ENCODE measurements at regions not wholly inside any gene's neighbourhood (a gene's known extent, or its start where the extent isn't known, plus 50 kb on each side); places are given as distances from the start of the nearest gene placed in this dataset.

- no peak overlapping the region for H3K4me3 Mint-ChIP-seq
- no peak overlapping the region for H3K27ac Mint-ChIP-seq
- H3K36me3 Mint-ChIP-seq = no peaks in the 10 kb centered on the region
- H3K9me3 Mint-ChIP-seq = peaks cover 3% of the 10 kb centered on the region
- DNase-seq (ENCODE audit: low spot score in 2 of 2, unreplicated experiment in 2 of 2) = no peak
- no peak for TF ChIP-seq CTCF (IDR thresholded peaks at IDR 0.05; ENCODE audit: unreplicated experiment)
- H3K27me3 Mint-ChIP-seq (ENCODE audit: low read depth) = peaks cover 32% of the 10 kb centered on the region
- peaks cover 17% of the 10 kb centered on the region for H3K4me1 Mint-ChIP-seq
Observed at GRCh38 chr22:27046086-27046485, 388.7 kb downstream of the MIAT start.

- H3K27ac Mint-ChIP-seq = no peak overlapping the region
- DNase-seq (ENCODE audit: low spot score in 2 of 2, unreplicated experiment in 2 of 2) = no peak
- peaks cover 15% of the 10 kb centered on the region for H3K4me1 Mint-ChIP-seq
- peaks cover 31% of the 10 kb centered on the region for H3K27me3 Mint-ChIP-seq (ENCODE audit: low read depth)
- H3K36me3 Mint-ChIP-seq = no peaks in the 10 kb centered on the region
- no peak overlapping the region for H3K4me3 Mint-ChIP-seq
- H3K9me3 Mint-ChIP-seq = peaks cover 3% of the 10 kb centered on the region
- TF ChIP-seq CTCF (IDR thresholded peaks at IDR 0.05; ENCODE audit: unreplicated experiment) = no peak
Observed at GRCh38 chr22:27046603-27047002, 389.2 kb downstream of the MIAT start.

GRCh38 chr22:27050771-27051170 is 393.4 kb downstream of the MIAT start:
- peaks cover 3% of the 10 kb centered on the region for H3K9me3 Mint-ChIP-seq
- no peak for TF ChIP-seq CTCF (IDR thresholded peaks at IDR 0.05; ENCODE audit: unreplicated experiment)
- H3K27me3 Mint-ChIP-seq (ENCODE audit: low read depth) = peaks cover 26% of the 10 kb centered on the region
- DNase-seq (ENCODE audit: low spot score in 2 of 2, unreplicated experiment in 2 of 2) = no peak
- H3K4me1 Mint-ChIP-seq = peaks cover 3% of the 10 kb centered on the region
- H3K27ac Mint-ChIP-seq = no peak overlapping the region
- no peak overlapping the region for H3K4me3 Mint-ChIP-seq
- H3K36me3 Mint-ChIP-seq = no peaks in the 10 kb centered on the region

GRCh38 chr22:27051407-27051806 is 394.0 kb downstream of the MIAT start:
- no peak for DNase-seq (ENCODE audit: low spot score in 2 of 2, unreplicated experiment in 2 of 2)
- no peak for TF ChIP-seq CTCF (IDR thresholded peaks at IDR 0.05; ENCODE audit: unreplicated experiment)
- no peak overlapping the region for H3K4me3 Mint-ChIP-seq
- peaks cover 3% of the 10 kb centered on the region for H3K9me3 Mint-ChIP-seq
- H3K27ac Mint-ChIP-seq = no peak overlapping the region
- peaks cover 27% of the 10 kb centered on the region for H3K27me3 Mint-ChIP-seq (ENCODE audit: low read depth)
- no peaks in the 10 kb centered on the region for H3K36me3 Mint-ChIP-seq
- H3K4me1 Mint-ChIP-seq = no peaks in the 10 kb centered on the region

GRCh38 chr22:27057717-27058116 is 400.3 kb downstream of the MIAT start:
- H3K9me3 Mint-ChIP-seq = no peaks in the 10 kb centered on the region
- no peak for DNase-seq (ENCODE audit: low spot score in 2 of 2, unreplicated experiment in 2 of 2)
- TF ChIP-seq CTCF (IDR thresholded peaks at IDR 0.05; ENCODE audit: unreplicated experiment) = no peak
- H3K27ac Mint-ChIP-seq = no peak overlapping the region
- no peaks in the 10 kb centered on the region for H3K36me3 Mint-ChIP-seq
- H3K4me3 Mint-ChIP-seq = no peak overlapping the region
- peaks cover 43% of the 10 kb centered on the region for H3K27me3 Mint-ChIP-seq (ENCODE audit: low read depth)
- no peaks in the 10 kb centered on the region for H3K4me1 Mint-ChIP-seq

GRCh38 chr22:27060190-27060589 is 402.8 kb downstream of the MIAT start:
- Mint-ChIP-seq H3K4me3 (no peak overlapping the region), H3K9me3 (no peaks in the 10 kb centered on the region), H3K27me3 (ENCODE audit: low read depth) (peaks cover 33% of the 10 kb centered on the region), H3K36me3 (no peaks in the 10 kb centered on the region), H3K4me1 (peaks cover 6% of the 10 kb centered on the region), H3K27ac (no peak overlapping the region)
- no peak for TF ChIP-seq CTCF (IDR thresholded peaks at IDR 0.05; ENCODE audit: unreplicated experiment)
- DNase-seq (ENCODE audit: low spot score in 2 of 2, unreplicated experiment in 2 of 2) = no peak
